ENCODE measurements at regions not wholly inside any gene's neighbourhood (a gene's known extent, or its start where the extent isn't known, plus 50 kb on each side); places are given as distances from the start of the nearest gene placed in this dataset.

DNA sequence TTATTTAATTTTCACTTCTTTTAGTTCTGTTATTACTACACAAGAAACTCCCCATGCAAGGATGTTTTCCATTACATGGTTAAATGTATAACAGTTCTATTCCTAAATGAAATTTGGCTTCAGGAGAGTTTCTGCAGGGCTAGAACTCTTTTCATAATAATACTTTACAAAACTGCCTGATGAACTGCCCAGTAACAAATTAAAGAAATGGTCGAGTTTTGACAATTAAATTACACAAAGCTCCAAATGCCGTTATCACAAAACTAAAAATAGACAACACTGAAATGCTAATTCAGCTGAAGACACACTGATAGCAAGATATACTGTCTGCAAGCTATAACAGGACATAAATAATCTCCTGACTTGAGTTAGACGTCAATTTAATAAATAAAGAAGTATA lies 435.2 kb upstream of the CCDC54 start:
- Histone ChIP-seq H3K4me3 (no peak overlapping the region), H3K4me1 (no peaks in the 10 kb centered on the region), H3K9me3 (no peaks in the 10 kb centered on the region), H3K27ac (no peak overlapping the region), H3K36me3 (no peaks in the 10 kb centered on the region), H3K27me3 (no peaks in the 10 kb centered on the region)
- DNase-seq, result no peak
- no peak for ATAC-seq (ENCODE audit: low FRiP score in 2 of 2)
- 55 to 62% methylated on average over 3 of the region's 3 CpGs for WGBS, 2 donors
- TF ChIP-seq POLR2A (IDR thresholded peaks at IDR 0.05), result no peak
- no peak for TF ChIP-seq POLR2AphosphoS5 (IDR thresholded peaks at IDR 0.05)
- TF ChIP-seq EP300 (IDR thresholded peaks at IDR 0.05), result no peak
- TF ChIP-seq, protein P1, sequence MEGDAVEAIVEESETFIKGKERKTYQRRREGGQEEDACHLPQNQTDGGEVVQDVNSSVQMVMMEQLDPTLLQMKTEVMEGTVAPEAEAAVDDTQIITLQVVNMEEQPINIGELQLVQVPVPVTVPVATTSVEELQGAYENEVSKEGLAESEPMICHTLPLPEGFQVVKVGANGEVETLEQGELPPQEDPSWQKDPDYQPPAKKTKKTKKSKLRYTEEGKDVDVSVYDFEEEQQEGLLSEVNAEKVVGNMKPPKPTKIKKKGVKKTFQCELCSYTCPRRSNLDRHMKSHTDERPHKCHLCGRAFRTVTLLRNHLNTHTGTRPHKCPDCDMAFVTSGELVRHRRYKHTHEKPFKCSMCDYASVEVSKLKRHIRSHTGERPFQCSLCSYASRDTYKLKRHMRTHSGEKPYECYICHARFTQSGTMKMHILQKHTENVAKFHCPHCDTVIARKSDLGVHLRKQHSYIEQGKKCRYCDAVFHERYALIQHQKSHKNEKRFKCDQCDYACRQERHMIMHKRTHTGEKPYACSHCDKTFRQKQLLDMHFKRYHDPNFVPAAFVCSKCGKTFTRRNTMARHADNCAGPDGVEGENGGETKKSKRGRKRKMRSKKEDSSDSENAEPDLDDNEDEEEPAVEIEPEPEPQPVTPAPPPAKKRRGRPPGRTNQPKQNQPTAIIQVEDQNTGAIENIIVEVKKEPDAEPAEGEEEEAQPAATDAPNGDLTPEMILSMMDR (IDR thresholded peaks at IDR 0.05), result no peak

DNA sequence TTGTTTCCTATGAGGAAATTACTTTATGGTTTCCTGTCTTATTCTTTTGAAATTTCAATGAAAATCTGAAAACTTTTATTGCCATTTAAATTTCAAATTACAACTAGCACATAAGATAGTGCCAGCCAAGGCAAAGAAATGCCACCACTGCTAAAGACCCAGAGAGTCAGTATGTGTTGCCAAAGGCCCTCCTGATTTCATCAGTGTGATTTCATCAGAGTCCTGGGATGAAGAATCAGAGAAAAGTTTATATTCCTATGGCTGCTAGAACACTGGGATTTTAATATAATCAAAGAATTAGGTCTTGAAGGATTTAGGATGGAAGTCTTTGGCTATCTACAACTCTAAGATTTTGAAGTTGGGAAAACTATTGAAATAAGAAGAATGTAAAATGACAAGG lies 434.2 kb upstream of the CCDC54 start:
- Histone ChIP-seq H3K9me3 (no peaks in the 10 kb centered on the region), H3K4me1 (no peaks in the 10 kb centered on the region), H3K36me3 (no peaks in the 10 kb centered on the region), H3K4me3 (no peak overlapping the region), H3K27ac (no peak overlapping the region), H3K27me3 (no peaks in the 10 kb centered on the region)
- TF ChIP-seq POLR2AphosphoS5 (IDR thresholded peaks at IDR 0.05) (no peak), POLR2A (IDR thresholded peaks at IDR 0.05) (no peak), EP300 (IDR thresholded peaks at IDR 0.05) (no peak)
- TF ChIP-seq, protein P1 (IDR thresholded peaks at IDR 0.05), result no peak
- ATAC-seq (ENCODE audit: low FRiP score in 2 of 2), result no peak
- DNase-seq, result no peak

DNA sequence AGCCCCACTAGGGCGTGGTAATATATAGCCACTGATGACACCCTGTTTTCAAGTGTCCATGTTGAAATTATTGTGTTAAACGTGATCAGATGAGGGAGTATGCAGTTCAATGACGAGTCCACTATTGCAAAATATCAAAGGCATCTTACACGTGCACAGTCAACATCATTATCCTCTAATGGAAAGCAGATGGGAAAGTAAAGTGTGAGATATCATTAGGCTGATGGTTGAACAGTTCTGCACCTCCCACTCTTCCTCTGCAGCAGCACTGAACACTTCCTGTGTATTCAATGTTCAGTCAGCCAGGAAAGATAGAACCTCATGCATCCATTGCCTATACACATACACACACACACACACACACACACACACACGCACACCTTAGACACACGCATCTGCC lies 431.8 kb upstream of the CCDC54 start:
- DNase-seq, result no peak
- H3K36me3 ChIP-seq, result no peaks in the 10 kb centered on the region
- no peaks in the 10 kb centered on the region for H3K27me3 ChIP-seq
- no peaks in the 10 kb centered on the region for H3K9me3 ChIP-seq
- WGBS, 2 donors, result 76 to 79% methylated on average over 6 of the region's 6 CpGs
- H3K27ac ChIP-seq, result no peak overlapping the region
- no peak for TF ChIP-seq POLR2A (IDR thresholded peaks at IDR 0.05)
- TF ChIP-seq POLR2AphosphoS5 (IDR thresholded peaks at IDR 0.05), result no peak
- TF ChIP-seq, protein P1 (IDR thresholded peaks at IDR 0.05), result no peak
- TF ChIP-seq EP300 (IDR thresholded peaks at IDR 0.05), result no peak
- peak in 1 of 2 donors; percentile 12 for ATAC-seq (ENCODE audit: low FRiP score in 2 of 2)
- H3K4me1 ChIP-seq, result no peaks in the 10 kb centered on the region
- no peak overlapping the region for H3K4me3 ChIP-seq

DNA sequence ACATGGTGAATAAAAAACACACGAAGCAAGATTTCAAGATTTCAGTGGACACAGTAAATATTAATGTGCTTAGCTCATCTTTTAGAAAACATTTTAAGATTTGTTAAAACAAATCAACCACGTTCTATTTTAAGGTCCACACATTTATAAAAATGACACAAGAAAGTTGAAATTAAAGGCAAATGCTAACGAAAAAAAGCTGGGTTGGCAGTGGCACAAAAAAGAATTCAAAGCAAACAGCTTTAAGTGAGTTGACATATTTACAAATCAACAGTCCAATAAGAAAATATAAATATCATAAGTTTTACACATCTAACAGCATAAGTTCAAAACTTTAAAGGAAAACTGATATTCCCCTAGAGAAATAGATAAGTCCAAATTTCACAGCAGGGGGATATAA lies 430.4 kb upstream of the CCDC54 start:
- H3K4me1 ChIP-seq, result no peaks in the 10 kb centered on the region
- no peaks in the 10 kb centered on the region for H3K27me3 ChIP-seq
- no peaks in the 10 kb centered on the region for H3K36me3 ChIP-seq
- no peak overlapping the region for H3K27ac ChIP-seq
- H3K4me3 ChIP-seq, result no peak overlapping the region
- TF ChIP-seq POLR2A (IDR thresholded peaks at IDR 0.05) (no peak), POLR2AphosphoS5 (IDR thresholded peaks at IDR 0.05) (no peak), EP300 (IDR thresholded peaks at IDR 0.05) (no peak)
- TF ChIP-seq, protein P1 (IDR thresholded peaks at IDR 0.05), result no peak
- no peaks in the 10 kb centered on the region for H3K9me3 ChIP-seq
- no peak for ATAC-seq (ENCODE audit: low FRiP score in 2 of 2)
- WGBS, 2 donors, result 48 to 51% methylated on average over 3 of the region's 3 CpGs
- DNase-seq, result no peak

DNA sequence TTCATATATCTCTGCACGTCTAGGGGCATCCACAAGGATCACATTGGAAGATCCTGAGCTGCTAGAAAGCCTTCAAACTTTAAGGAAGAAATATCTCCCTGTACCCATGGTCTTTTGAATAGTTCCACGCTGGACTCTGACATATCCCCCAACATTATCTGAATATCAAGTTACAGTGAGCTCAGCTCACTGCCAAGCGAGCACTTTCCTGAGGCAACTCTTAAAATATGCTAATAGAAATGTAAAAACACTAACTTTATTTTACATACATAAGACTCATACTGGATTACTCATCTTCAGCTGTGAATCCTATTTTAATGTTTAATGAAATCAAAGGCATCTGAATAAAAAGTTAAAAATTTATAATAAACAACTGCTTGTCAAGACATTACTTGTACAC lies 420.2 kb upstream of the CCDC54 start:
- Histone ChIP-seq H3K27me3 (no peaks in the 10 kb centered on the region), H3K27ac (no peak overlapping the region), H3K4me3 (no peak overlapping the region), H3K4me1 (no peaks in the 10 kb centered on the region), H3K36me3 (no peaks in the 10 kb centered on the region), H3K9me3 (no peaks in the 10 kb centered on the region)
- 65 to 79% methylated on average over 3 of the region's 3 CpGs for WGBS, 2 donors
- no peak for ATAC-seq (ENCODE audit: low FRiP score in 2 of 2)
- no peak for DNase-seq
- TF ChIP-seq POLR2A (IDR thresholded peaks at IDR 0.05), result no peak
- no peak for TF ChIP-seq POLR2AphosphoS5 (IDR thresholded peaks at IDR 0.05)
- TF ChIP-seq EP300 (IDR thresholded peaks at IDR 0.05), result no peak
- TF ChIP-seq, protein P1 (IDR thresholded peaks at IDR 0.05), result no peak

Measured in upper lobe of left lung (tissue), 6 donors.